ENCODE measurements at regions not wholly inside any gene's neighbourhood (a gene's known extent, or its start where the extent isn't known, plus 50 kb on each side); places are given as distances from the start of the nearest gene placed in this dataset.

DNA sequence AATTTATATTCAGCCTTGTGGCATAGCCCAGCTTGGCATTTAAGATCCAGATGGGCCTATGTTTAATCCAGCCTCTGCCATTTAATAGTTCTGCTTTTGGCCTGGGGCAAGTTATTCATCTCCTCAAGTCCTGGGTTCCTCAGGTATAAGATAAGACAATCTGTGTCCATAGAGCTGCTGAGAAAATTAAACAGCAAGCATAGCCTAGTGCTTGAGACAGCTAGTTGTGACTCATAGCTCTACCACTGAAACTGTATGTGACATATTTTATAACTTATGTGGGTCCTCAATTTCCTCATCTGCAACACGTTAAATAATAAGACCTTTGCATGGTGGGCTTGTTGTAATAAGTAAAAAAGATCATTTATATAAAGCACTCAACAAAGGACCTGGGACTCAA is 53.3 kb upstream of the ATP10B start:
- Histone ChIP-seq H3K27ac (ENCODE audit: low read length) (no peak overlapping the region), H3K36me3 (ENCODE audit: insufficient read depth, low read length) (no peaks in the 10 kb centered on the region), H3K27me3 (ENCODE audit: insufficient read depth, low read length, poor library complexity) (no peaks in the 10 kb centered on the region), H3K9ac (ENCODE audit: low read depth, low read length) (no peak overlapping the region), H2AFZ (ENCODE audit: low read depth, low read length) (no peak overlapping the region), H3K4me1 (ENCODE audit: insufficient read depth, low read length) (no peaks in the 10 kb centered on the region), H3K9me3 (ENCODE audit: insufficient read depth, low read length, severe bottlenecking) (no peaks in the 10 kb centered on the region), H3K4me3 (ENCODE audit: low read depth in 1 of 2, low read length in 2 of 2) (no peak overlapping the region), H4K20me1 (ENCODE audit: insufficient read depth, low read length) (no peaks in the 10 kb centered on the region), H3K4me2 (ENCODE audit: insufficient read depth, low read length) (no peak overlapping the region), H3K79me2 (ENCODE audit: insufficient read depth, low read length) (no peaks in the 10 kb centered on the region)
- ATAC-seq (ENCODE audit: insufficient read depth, low read depth) = no peak
- TF ChIP-seq EZH2 (IDR thresholded peaks at IDR 0.05; ENCODE audit: borderline replicate concordance, low read depth, low read length, severe bottlenecking) (no peak), CTCF (IDR thresholded peaks at IDR 0.05; ENCODE audit: borderline replicate concordance, extremely low read depth, low read length, poor library complexity, severe bottlenecking) (no peak)
- no peak for DNase-seq

DNA sequence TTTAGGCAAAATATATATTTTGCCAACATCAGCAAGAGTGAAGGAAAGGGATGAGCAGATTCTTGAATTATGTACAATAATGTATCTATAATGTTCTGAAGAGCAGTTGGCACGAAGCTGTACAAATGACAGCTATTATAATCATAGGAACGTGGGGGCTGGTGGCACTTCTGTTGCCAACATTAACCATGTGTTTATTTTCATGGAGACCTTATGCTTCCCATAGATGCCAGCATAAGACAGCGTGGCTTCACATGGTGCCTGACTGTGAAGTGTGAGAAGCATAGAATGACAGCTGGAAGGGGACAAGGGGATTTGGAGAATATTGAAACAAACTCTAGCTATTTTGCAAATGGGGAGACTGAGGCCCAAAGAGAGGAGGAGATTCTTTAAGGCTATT is 52.6 kb upstream of the ATP10B start:
- no peaks in the 10 kb centered on the region for H3K9me3 ChIP-seq (ENCODE audit: insufficient read depth, low read length, severe bottlenecking)
- H2AFZ ChIP-seq (ENCODE audit: low read depth, low read length) = no peak overlapping the region
- no peak overlapping the region for H3K27ac ChIP-seq (ENCODE audit: low read length)
- H3K4me1 ChIP-seq (ENCODE audit: insufficient read depth, low read length) = no peaks in the 10 kb centered on the region
- H3K27me3 ChIP-seq (ENCODE audit: insufficient read depth, low read length, poor library complexity) = no peaks in the 10 kb centered on the region
- H3K9ac ChIP-seq (ENCODE audit: low read depth, low read length) = no peak overlapping the region
- H3K79me2 ChIP-seq (ENCODE audit: insufficient read depth, low read length) = no peaks in the 10 kb centered on the region
- ATAC-seq (ENCODE audit: insufficient read depth, low read depth) (no peak), DNase-seq (no peak)
- H3K4me2 ChIP-seq (ENCODE audit: insufficient read depth, low read length) = no peak overlapping the region
- TF ChIP-seq EZH2 (IDR thresholded peaks at IDR 0.05; ENCODE audit: borderline replicate concordance, low read depth, low read length, severe bottlenecking) (no peak), CTCF (IDR thresholded peaks at IDR 0.05; ENCODE audit: borderline replicate concordance, extremely low read depth, low read length, poor library complexity, severe bottlenecking) (no peak)
- no peak overlapping the region for H3K4me3 ChIP-seq (ENCODE audit: low read depth in 1 of 2, low read length in 2 of 2)
- H3K36me3 ChIP-seq (ENCODE audit: insufficient read depth, low read length) = no peaks in the 10 kb centered on the region
- no peaks in the 10 kb centered on the region for H4K20me1 ChIP-seq (ENCODE audit: insufficient read depth, low read length)

GRCh38 chr5:160903551-160903950 is 51.5 kb upstream of the ATP10B start:
- Histone ChIP-seq H3K9ac (ENCODE audit: low read depth, low read length) (no peak overlapping the region), H3K4me3 (ENCODE audit: low read depth in 1 of 2, low read length in 2 of 2) (no peak overlapping the region), H3K27ac (ENCODE audit: low read length) (no peak overlapping the region), H3K4me2 (ENCODE audit: insufficient read depth, low read length) (no peak overlapping the region), H2AFZ (ENCODE audit: low read depth, low read length) (no peak overlapping the region), H3K27me3 (ENCODE audit: insufficient read depth, low read length, poor library complexity) (no peaks in the 10 kb centered on the region), H4K20me1 (ENCODE audit: insufficient read depth, low read length) (no peaks in the 10 kb centered on the region), H3K36me3 (ENCODE audit: insufficient read depth, low read length) (no peaks in the 10 kb centered on the region), H3K79me2 (ENCODE audit: insufficient read depth, low read length) (no peaks in the 10 kb centered on the region), H3K9me3 (ENCODE audit: insufficient read depth, low read length, severe bottlenecking) (no peaks in the 10 kb centered on the region), H3K4me1 (ENCODE audit: insufficient read depth, low read length) (no peaks in the 10 kb centered on the region)
- no peak for DNase-seq
- no peak for ATAC-seq (ENCODE audit: insufficient read depth, low read depth)
- TF ChIP-seq EZH2 (IDR thresholded peaks at IDR 0.05; ENCODE audit: borderline replicate concordance, low read depth, low read length, severe bottlenecking) (no peak), CTCF (IDR thresholded peaks at IDR 0.05; ENCODE audit: borderline replicate concordance, extremely low read depth, low read length, poor library complexity, severe bottlenecking) (no peak)

DNA sequence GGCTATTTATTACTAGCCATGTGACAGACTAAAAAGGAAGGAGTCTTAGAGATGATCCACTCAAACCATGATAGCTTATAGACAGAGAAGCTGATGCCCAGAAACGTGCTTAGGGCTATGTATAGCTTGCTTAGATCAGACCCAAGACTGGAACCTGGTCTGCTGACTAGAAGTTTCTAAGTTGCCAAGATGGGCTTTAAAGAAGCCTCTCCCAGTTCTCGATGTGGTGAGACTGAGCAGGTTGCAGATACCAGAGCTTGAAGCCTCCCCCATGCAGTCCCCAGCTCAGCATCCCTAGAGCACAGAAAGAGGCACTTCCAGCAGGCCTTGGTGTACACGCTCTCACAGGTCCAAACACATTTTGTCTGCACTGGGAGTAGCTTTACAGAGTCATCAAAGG is 51.1 kb upstream of the ATP10B start:
- no peak for DNase-seq

More for the DNA sequence above, 51.1 kb upstream of the ATP10B start:
- Histone ChIP-seq H3K36me3 (ENCODE audit: insufficient read depth, low read length) (no peaks in the 10 kb centered on the region), H3K4me1 (ENCODE audit: insufficient read depth, low read length) (no peaks in the 10 kb centered on the region), H3K4me2 (ENCODE audit: insufficient read depth, low read length) (no peak overlapping the region), H3K9ac (ENCODE audit: low read depth, low read length) (no peak overlapping the region), H2AFZ (ENCODE audit: low read depth, low read length) (no peak overlapping the region), H4K20me1 (ENCODE audit: insufficient read depth, low read length) (no peaks in the 10 kb centered on the region), H3K4me3 (ENCODE audit: low read depth in 1 of 2, low read length in 2 of 2) (no peak overlapping the region), H3K27me3 (ENCODE audit: insufficient read depth, low read length, poor library complexity) (no peaks in the 10 kb centered on the region), H3K27ac (ENCODE audit: low read length) (no peak overlapping the region), H3K79me2 (ENCODE audit: insufficient read depth, low read length) (no peaks in the 10 kb centered on the region), H3K9me3 (ENCODE audit: insufficient read depth, low read length, severe bottlenecking) (no peaks in the 10 kb centered on the region)
- TF ChIP-seq CTCF (IDR thresholded peaks at IDR 0.05; ENCODE audit: borderline replicate concordance, extremely low read depth, low read length, poor library complexity, severe bottlenecking) (no peak), EZH2 (IDR thresholded peaks at IDR 0.05; ENCODE audit: borderline replicate concordance, low read depth, low read length, severe bottlenecking) (no peak)
- ATAC-seq (ENCODE audit: insufficient read depth, low read depth) = no peak

Measured in DND-41 (cell line).